ENCODE measurements at regions not wholly inside any gene's neighbourhood (a gene's known extent, or its start where the extent isn't known, plus 50 kb on each side); places are given as distances from the start of the nearest gene placed in this dataset.

GRCh38 chr11:115981104-115981481, 476.9 kb upstream of the CADM1 start (continued):
- no peak for TF ChIP-seq TCF7 (IDR thresholded peaks at IDR 0.05; ENCODE audit: low read depth)

- Histone ChIP-seq H3K4me1 (ENCODE audit: insufficient read depth, low read length) (no peaks in the 10 kb centered on the region), H3K9ac (ENCODE audit: insufficient read depth, low read depth, low read length) (no peak overlapping the region), H3K9me3 (ENCODE audit: low read length) (no peaks in the 10 kb centered on the region), H4K20me1 (ENCODE audit: insufficient read depth, low read length) (no peaks in the 10 kb centered on the region), H3K36me3 (replicated peaks in 1 of 2; ENCODE audit: control insufficient read depth in 1 of 2, insufficient read depth in 2 of 2, low read length in 2 of 2) (no peaks in the 10 kb centered on the region), H3K79me2 (ENCODE audit: insufficient read depth, low read length) (no peaks in the 10 kb centered on the region), H3K4me2 (ENCODE audit: low read depth, low read length) (no peak overlapping the region), H3K27me3 (ENCODE audit: control insufficient read depth in 1 of 2, insufficient read depth in 2 of 2, low read length in 2 of 2) (peaks cover under 1 to 5% of the 10 kb centered on the region in 2 experiments; a peak in 3 of 5 replicates), H3K4me3 (replicated peaks in 1 of 3; ENCODE audit: insufficient read depth in 1 of 3, low read depth in 2 of 3, low read length in 3 of 3) (no peak overlapping the region), H2AFZ (ENCODE audit: low read length) (no peak overlapping the region), H3K27ac (ENCODE audit: extremely low read length, insufficient read depth, low read length) (no peak overlapping the region)
- 14% methylated on average over 14 of the region's 14 CpGs for WGBS (ENCODE audit: low lambda C conversion rate)
- no peak for TF ChIP-seq BRF2 (CRISPR knock-in tag; IDR thresholded peaks at IDR 0.05)
- no peak for TF ChIP-seq HDAC2 (CRISPR knock-in tag; IDR thresholded peaks at IDR 0.05)
- no peak for TF ChIP-seq ZBTB37 (CRISPR knock-in tag; IDR thresholded peaks at IDR 0.05)
- no peak for TF ChIP-seq ATF2 (CRISPR knock-in tag; IDR thresholded peaks at IDR 0.05)
- TF ChIP-seq ZNF24 (IDR thresholded peaks at IDR 0.05), result no peak
- TF ChIP-seq CSRNP2 (CRISPR knock-in tag; conservative IDR thresholded peaks at IDR 0.05; ENCODE audit: low read depth), result no peak
- TF ChIP-seq SUZ12 (IDR thresholded peaks at IDR 0.05; ENCODE audit: low read depth, low read length), result no peak
- no peak for TF ChIP-seq MEIS2 (CRISPR knock-in tag; IDR thresholded peaks at IDR 0.05)
- TF ChIP-seq CTCF (CRISPR knock-in tag; IDR thresholded peaks at IDR 0.05), result no peak
- no peak for TF ChIP-seq CENPT (CRISPR knock-in tag; IDR thresholded peaks at IDR 0.05; ENCODE audit: low read depth)
- BruUV-seq (replicated peaks), result no TSS peak
- FAIRE-seq (no peak), DNase-seq (ENCODE audit: low spot score) (no peak), ATAC-seq (no peak)
- intact Hi-C loops (cut with micrococcal nuclease; ENCODE audit: unreplicated experiment), result no loop called here
- in situ Hi-C loops (cut with HindIII; ENCODE audit: extremely low pct_ligation_motif_present, low pct_unique_long_range_greater_than_20kb), result no loop called here
- POLR2A ChIA-PET, result no interaction called here
- CTCF ChIA-PET (ENCODE audit: low intra/inter-chr PET ratio, low total read pairs), result no interaction called here
These were observed 476.3 kb upstream of the CADM1 start for GRCh38 chr11:115980337-115981103.

All from HepG2 (cell line).